Thyroid gland (tissue), 4 donors: ENCODE measurements at regions not wholly inside any gene's neighbourhood (a gene's known extent, or its start where the extent isn't known, plus 50 kb on each side); places are given as distances from the start of the nearest gene placed in this dataset.

Experiments
- DNase-seq, 2 donors: peaks; one replicate each; pipeline ENCODE4 v3.0.0-alpha.2; 2019
- H3K27ac ChIP-seq, 3 donors: fragments of 200-600 bp; sonication (generic); 1 replicate in 2 of 3; 2 replicates in 1 of 3; pipeline ENCODE4 v1.5.1; 2016 to 2019; ENCODE audit warnings: mild to moderate bottlenecking in 1 of 3, moderate library complexity in 1 of 3
- H3K27me3 ChIP-seq: fragments of 200-600 bp; sonication (generic); one replicate; pipeline ENCODE4 v1.5.1; 2019
- H3K36me3 ChIP-seq, 2 donors: fragments of 200-600 bp; sonication (generic); one replicate each; pipeline ENCODE4 v1.5.1; 2016 to 2019
- H3K4me1 ChIP-seq, 2 donors: fragments of 200-600 bp; sonication (generic); one replicate each; pipeline ENCODE4 v1.5.1; 2017 to 2019
- H3K4me3 ChIP-seq, 3 donors: fragments of 200-600 bp; sonication (generic); replicated peaks in 1 of 3; 1 replicate in 2 of 3; 2 replicates in 1 of 3; pipeline ENCODE4 v1.5.1; 2016; ENCODE audit warnings: mild to moderate bottlenecking in 1 of 3
- H3K9me3 ChIP-seq: fragments of 200-600 bp; sonication (generic); one replicate; pipeline ENCODE4 v1.5.1; 2017
- POLR2A ChIP-seq, 2 donors: fragments of 450-650 bp; IDR thresholded peaks; one replicate each; pipeline ENCODE4 v1.6.1; 2017; ENCODE audit warnings: antibody characterized with exemption in 2 of 2, mild to moderate bottlenecking in 2 of 2, moderate library complexity in 1 of 2
- WGBS, 2 donors: methylation state at CpG; one replicate each; pipeline ENCODE4 v1.1.5; 2017; 5-methylcytosine and 5-hydroxymethylcytosine counted together
- intact Hi-C: fragments of 100-400 bp; cut with DNase I; formaldehyde crosslinking; loops from one replicate; pipeline ENCODE4 v1.15.1; 2023
- TF ChIP-seq, protein P1 (sequence below), 6 experiments: fragments of 200-600 bp in 3 of 6; fragments of 450-650 bp in 3 of 6; sonication (generic) in 3 of 6; IDR thresholded peaks; one replicate each; pipeline ENCODE4 v1.5.1; 2016 to 2019; ENCODE audit warnings: antibody characterized with exemption in 6 of 6, mild to moderate bottlenecking in 2 of 6, inconsistent platforms in 1 of 6, moderate library complexity in 1 of 6

DNA sequence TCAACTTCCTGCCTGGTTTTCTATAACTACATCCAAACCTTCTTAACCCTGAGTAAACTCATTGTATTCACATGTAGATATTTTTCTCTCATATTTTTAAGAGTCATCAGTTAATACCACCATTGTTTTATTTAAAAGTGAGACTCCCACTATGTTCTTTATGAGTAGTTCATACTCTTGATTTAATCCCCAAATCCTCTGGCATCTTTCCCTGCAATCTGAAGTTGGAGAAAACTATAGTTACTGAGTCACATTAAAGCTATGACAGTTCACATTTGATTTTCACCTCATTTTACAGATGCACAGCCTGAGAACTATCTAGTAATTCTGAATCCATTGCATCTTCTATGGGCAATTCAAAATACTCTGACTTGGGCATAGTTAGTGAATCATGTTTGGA lies 1358.7 kb upstream of the NRXN1 start:
- intact Hi-C loops, result no loop called here
- TF ChIP-seq, protein P1, sequence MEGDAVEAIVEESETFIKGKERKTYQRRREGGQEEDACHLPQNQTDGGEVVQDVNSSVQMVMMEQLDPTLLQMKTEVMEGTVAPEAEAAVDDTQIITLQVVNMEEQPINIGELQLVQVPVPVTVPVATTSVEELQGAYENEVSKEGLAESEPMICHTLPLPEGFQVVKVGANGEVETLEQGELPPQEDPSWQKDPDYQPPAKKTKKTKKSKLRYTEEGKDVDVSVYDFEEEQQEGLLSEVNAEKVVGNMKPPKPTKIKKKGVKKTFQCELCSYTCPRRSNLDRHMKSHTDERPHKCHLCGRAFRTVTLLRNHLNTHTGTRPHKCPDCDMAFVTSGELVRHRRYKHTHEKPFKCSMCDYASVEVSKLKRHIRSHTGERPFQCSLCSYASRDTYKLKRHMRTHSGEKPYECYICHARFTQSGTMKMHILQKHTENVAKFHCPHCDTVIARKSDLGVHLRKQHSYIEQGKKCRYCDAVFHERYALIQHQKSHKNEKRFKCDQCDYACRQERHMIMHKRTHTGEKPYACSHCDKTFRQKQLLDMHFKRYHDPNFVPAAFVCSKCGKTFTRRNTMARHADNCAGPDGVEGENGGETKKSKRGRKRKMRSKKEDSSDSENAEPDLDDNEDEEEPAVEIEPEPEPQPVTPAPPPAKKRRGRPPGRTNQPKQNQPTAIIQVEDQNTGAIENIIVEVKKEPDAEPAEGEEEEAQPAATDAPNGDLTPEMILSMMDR (IDR thresholded peaks at IDR 0.05), result no peak
- no peak for TF ChIP-seq POLR2A (IDR thresholded peaks at IDR 0.05)
- Histone ChIP-seq H3K4me1 (peaks cover 0 to 3% of the 10 kb centered on the region in 2 donors), H3K9me3 (no peaks in the 10 kb centered on the region), H3K27ac (no peak overlapping the region), H3K4me3 (no peak overlapping the region), H3K27me3 (no peaks in the 10 kb centered on the region), H3K36me3 (no peaks in the 10 kb centered on the region)
- DNase-seq, result no peak

DNA sequence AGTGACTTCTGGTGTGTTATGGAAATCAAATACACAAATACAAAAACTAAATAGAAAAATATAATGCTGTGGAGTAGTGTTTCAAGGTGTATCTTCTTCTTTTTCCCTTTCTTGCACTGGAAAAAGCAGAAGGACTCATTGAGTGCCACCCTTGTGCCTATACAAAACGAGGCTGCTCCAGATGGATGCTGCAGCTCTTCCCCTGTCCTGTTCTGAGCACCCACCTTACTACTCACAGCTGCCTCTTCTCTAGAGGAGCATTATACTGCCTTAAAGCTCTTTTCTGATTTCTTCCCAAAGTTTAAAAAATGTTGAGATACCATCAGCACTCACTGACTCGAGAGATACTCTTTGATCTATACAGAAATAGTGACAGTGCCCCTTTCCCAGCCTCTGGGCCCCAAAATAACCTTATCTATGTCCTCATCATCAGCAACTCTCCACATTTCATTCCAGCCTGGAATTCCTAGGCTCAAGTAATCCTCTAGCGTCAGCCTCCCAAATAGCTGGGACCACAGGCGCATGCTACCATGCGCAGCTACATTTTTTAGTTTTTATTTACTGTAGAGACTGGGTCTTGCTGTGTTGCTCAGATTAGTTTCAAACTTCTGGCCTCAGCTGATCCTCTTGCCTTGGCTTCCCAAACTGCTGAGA lies 1356.1 kb upstream of the NRXN1 start:
- Histone ChIP-seq H3K36me3 (no peaks in the 10 kb centered on the region), H3K27me3 (no peaks in the 10 kb centered on the region), H3K4me3 (no peak overlapping the region), H3K4me1 (no peaks in the 10 kb centered on the region), H3K27ac (no peak overlapping the region), H3K9me3 (no peaks in the 10 kb centered on the region)
- WGBS, 2 donors, result 94 to 95% methylated on average over 5 of the region's 5 CpGs
- no peak for DNase-seq
- TF ChIP-seq, protein P1 (IDR thresholded peaks at IDR 0.05), result no peak
- no peak for TF ChIP-seq POLR2A (IDR thresholded peaks at IDR 0.05)
- intact Hi-C loops, result no loop called here

DNA sequence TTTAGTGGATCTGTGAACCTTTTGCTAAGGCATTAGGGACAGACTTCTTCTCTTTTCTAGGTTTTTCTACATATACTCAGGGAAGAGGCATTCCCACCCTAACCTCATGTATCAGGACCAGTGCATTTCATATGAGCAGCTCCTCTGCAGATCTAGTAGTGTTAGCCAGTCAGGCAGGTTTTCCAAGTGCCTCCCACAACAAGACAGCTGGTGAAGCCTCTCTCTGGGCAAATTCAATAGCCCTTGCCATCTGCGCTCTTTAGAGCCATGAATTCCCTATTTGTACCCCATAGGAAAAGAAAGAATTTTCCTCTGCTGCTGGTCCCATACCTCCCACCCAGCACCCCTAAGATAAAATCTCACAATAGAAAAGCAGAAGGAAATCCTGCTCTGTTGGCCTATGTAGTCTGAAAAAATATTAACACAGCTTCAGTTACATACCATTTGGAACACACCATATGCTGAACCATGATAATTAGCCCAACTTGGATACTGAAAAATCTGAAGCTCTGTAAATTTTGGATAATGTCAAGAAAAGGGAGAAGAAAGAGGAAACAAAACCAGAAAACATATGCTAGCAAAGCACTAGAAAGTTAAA lies 1354.6 kb upstream of the NRXN1 start:
- 85 to 88% methylated on average over 1 of the region's 1 CpG for WGBS, 2 donors
- no peak overlapping the region for H3K27ac ChIP-seq
- no peaks in the 10 kb centered on the region for H3K36me3 ChIP-seq
- no peaks in the 10 kb centered on the region for H3K27me3 ChIP-seq
- intact Hi-C loops, result no loop called here
- H3K4me1 ChIP-seq, result no peaks in the 10 kb centered on the region
- no peaks in the 10 kb centered on the region for H3K9me3 ChIP-seq
- no peak for TF ChIP-seq POLR2A (IDR thresholded peaks at IDR 0.05)
- TF ChIP-seq, protein P1 (IDR thresholded peaks at IDR 0.05), result no peak
- no peak overlapping the region for H3K4me3 ChIP-seq
- peak in 1 of 2 donors; percentile 5 for DNase-seq

DNA sequence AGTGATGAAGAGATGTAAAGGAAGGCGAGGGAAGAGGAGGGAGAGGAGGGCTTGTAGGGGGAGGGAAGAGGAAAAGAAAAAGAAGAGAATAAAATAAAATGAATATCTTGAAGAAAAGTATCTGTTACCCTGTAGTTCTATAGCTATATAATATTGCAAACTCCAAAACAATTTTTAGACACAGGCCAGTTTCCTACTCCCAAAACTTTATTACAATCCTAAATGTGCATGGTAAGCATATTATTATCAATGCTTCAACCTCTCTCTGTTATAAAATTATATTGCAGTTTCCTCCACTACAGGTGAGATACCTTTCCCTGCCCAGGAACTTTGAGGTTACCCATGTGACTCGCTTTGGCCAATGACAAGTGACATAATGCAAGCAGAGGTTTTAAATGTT lies 1351.6 kb upstream of the NRXN1 start:
- 89 to 90% methylated on average over 2 of the region's 2 CpGs for WGBS, 2 donors
- Histone ChIP-seq H3K4me1 (no peaks in the 10 kb centered on the region), H3K27me3 (no peaks in the 10 kb centered on the region), H3K4me3 (no peak overlapping the region), H3K9me3 (no peaks in the 10 kb centered on the region), H3K36me3 (no peaks in the 10 kb centered on the region), H3K27ac (no peak overlapping the region)
- no peak for DNase-seq
- TF ChIP-seq, protein P1 (IDR thresholded peaks at IDR 0.05), result no peak
- intact Hi-C loops, result no loop called here

DNA sequence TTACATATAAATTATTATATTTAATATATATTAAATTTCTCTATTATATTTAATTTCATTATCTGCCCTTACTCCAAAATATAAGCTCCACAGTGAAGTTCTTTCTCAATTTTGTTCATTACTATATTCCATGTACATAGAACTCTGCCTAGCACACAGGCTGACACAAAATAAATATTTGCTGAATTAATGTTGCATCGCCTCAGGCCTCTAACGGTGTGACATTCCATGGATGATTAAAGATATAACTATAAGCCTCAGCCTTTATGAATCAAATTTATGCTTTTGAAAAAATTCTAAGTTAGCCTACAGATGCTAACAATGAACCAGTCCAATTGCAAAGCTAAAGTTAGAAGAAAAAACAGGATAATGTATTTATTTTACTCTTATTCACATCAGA lies 1337.2 kb upstream of the NRXN1 start:
- no peak for TF ChIP-seq POLR2A (IDR thresholded peaks at IDR 0.05)
- TF ChIP-seq, protein P1 (IDR thresholded peaks at IDR 0.05), result no peak
- intact Hi-C loops, result no loop called here
- Histone ChIP-seq H3K36me3 (no peaks in the 10 kb centered on the region), H3K27me3 (no peaks in the 10 kb centered on the region), H3K9me3 (no peaks in the 10 kb centered on the region), H3K4me3 (no peak overlapping the region), H3K4me1 (peaks cover 0 to 4% of the 10 kb centered on the region in 2 donors), H3K27ac (no peak overlapping the region)
- DNase-seq, result no peak
- WGBS, 2 donors, result 72 to 93% methylated on average over 2 of the region's 2 CpGs
